Heart left ventricle (tissue), 16 donors: ENCODE measurements at regions not wholly inside any gene's neighbourhood (a gene's known extent, or its start where the extent isn't known, plus 50 kb on each side); places are given as distances from the start of the nearest gene placed in this dataset.

Experiments
- ATAC-seq, 4 donors: fragments of 200-7000 bp; cut with Tn5 transposase; one replicate each; pipeline ENCODE4 v1.9.1; 2020 to 2022; ENCODE audit warnings: moderate library complexity in 4 of 4, mild to moderate bottlenecking in 3 of 4, moderate number of reproducible peaks in 1 of 4
- DNase-seq, 5 donors: peaks; one replicate each; pipeline ENCODE4 v3.0.0-alpha.2; 2020
- H3K27ac ChIP-seq, 12 donors: fragments of 200-600 bp; sonication (generic) in 4 of 12; one replicate each; pipeline versions ENCODE4 v1.5.0 to v1.8.0; 2016 to 2022; ENCODE audit warnings: mild to moderate bottlenecking in 2 of 12
- H3K27me3 ChIP-seq, 9 donors: fragments of 200-600 bp; sonication (generic) in 2 of 9; one replicate each; pipeline versions ENCODE4 v1.5.1 to v1.8.0; 2016 to 2022; ENCODE audit warnings: mild to moderate bottlenecking in 3 of 9
- H3K36me3 ChIP-seq, 9 donors: fragments of 200-600 bp; sonication (generic) in 2 of 9; one replicate each; pipeline versions ENCODE4 v1.5.0 to v1.8.0; 2018 to 2022; ENCODE audit warnings: mild to moderate bottlenecking in 2 of 9
- H3K4me1 ChIP-seq, 12 donors: fragments of 200-600 bp; sonication (generic) in 4 of 12; one replicate each; pipeline versions ENCODE4 v1.5.0 to v1.8.0; 2016 to 2022; ENCODE audit warnings: mild to moderate bottlenecking in 3 of 12
- H3K4me3 ChIP-seq, 12 donors: fragments of 200-600 bp; sonication (generic) in 4 of 12; one replicate each; pipeline versions ENCODE4 v1.5.0 to v1.8.0; 2017 to 2022; ENCODE audit warnings: mild to moderate bottlenecking in 9 of 12, moderate library complexity in 4 of 12
- H3K9me3 ChIP-seq, 12 donors: fragments of 200-600 bp; sonication (generic) in 4 of 12; one replicate each; pipeline versions ENCODE4 v1.5.0 to v1.8.0; 2016 to 2022; ENCODE audit warnings: mild to moderate bottlenecking in 1 of 12
- POLR2A ChIP-seq, 2 donors: fragments of 450-650 bp; IDR thresholded peaks; one replicate each; pipeline ENCODE4 v1.6.1; 2017; ENCODE audit warnings: antibody characterized with exemption in 2 of 2, mild to moderate bottlenecking in 2 of 2, moderate library complexity in 2 of 2
- WGBS, 4 donors: extraction: QIAGEN DNeasy Blood & Tissue Kit in 2 of 4; methylation state at CpG; one replicate each; pipeline versions ENCODE4 v1.1.5 to v1.1.7; 2013 to 2018; 5-methylcytosine and 5-hydroxymethylcytosine counted together
- intact Hi-C, 10 donors: fragments of 100-400 bp; cut with DNase I; formaldehyde crosslinking; loops; one replicate each; pipeline versions ENCODE4 v1.11.1 to v1.14.2; 2022
- TF ChIP-seq, protein P1 (sequence below), 12 donors: fragments of 200-600 bp; sonication (generic) in 4 of 12; IDR thresholded peaks; one replicate each; pipeline versions ENCODE4 v1.5.0 to v1.8.0; 2018 to 2022; ENCODE audit warnings: antibody characterized with exemption in 12 of 12, mild to moderate bottlenecking in 5 of 12
- donor health status: ischemic (EF 13 %, LVEDD 7.1; RV severe dilation, severe dysfunction).
- donor health status: healthy with polysubstance abuse.
- donor health status: DM: no; HTN: yes; CAD: no.
- donor health status: DM: no; HTN: no; CAD: no.
- donor health status: ischemic (EF 25% LVEDD 6.9; RV normal size, moderate dysfunction).
- donor health status: ischemic (EF 25% LVEDD 5.7; RV mildly dilated, moderate dysfunction).
- donor health status: healthy.
- donor health status: DM: yes; HTN: yes; CAD: no.
- donor health status: ischemic (EF 35%, LVEDD 5.7; RV mildly dilated, moderate dysfunction).
- donor health status: nonischemic (EF 11% LVEDD 7.7; RV severe dilation, severe dysfunction).
- donor health status: DM: yes; HTN: yes; CAD: no.
- donor health status: PGD.
- donor health status: ischemic (EF 29% LVEDD 5.4; RV normal size, mild dysfunction).
- donor health status: nonischemic (EF 23%, LVEDD 6.1; RV moderate dilation, normal function).

DNA sequence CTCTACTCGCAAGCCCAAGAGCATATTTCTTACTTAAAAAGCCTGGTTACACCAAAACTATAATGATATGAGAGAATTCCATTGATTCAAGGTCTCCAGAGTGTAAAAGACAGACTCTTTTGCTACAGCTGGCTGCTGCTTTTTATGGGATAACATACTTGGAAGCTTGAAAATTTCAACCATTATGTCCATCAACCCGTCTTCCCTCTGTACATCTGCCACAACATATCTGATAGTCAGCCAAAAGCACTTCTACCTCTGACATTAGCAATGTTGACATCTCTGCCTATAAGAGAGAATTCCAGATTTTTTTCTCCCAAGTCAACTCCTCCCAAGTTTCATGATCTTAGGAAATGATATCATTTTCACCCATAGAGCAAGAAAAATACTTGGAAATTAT is 54.4 kb upstream of the IQCM start:
- intact Hi-C loops, result no loop called here
- H3K27me3 ChIP-seq, result no peaks in the 10 kb centered on the region
- DNase-seq, result no peak
- no peak overlapping the region for H3K4me3 ChIP-seq
- WGBS, 4 donors, result 72 to 77% (median 75%) methylated on average over 2 of the region's 2 CpGs
- H3K4me1 ChIP-seq, result no peaks in the 10 kb centered on the region
- TF ChIP-seq, protein P1, sequence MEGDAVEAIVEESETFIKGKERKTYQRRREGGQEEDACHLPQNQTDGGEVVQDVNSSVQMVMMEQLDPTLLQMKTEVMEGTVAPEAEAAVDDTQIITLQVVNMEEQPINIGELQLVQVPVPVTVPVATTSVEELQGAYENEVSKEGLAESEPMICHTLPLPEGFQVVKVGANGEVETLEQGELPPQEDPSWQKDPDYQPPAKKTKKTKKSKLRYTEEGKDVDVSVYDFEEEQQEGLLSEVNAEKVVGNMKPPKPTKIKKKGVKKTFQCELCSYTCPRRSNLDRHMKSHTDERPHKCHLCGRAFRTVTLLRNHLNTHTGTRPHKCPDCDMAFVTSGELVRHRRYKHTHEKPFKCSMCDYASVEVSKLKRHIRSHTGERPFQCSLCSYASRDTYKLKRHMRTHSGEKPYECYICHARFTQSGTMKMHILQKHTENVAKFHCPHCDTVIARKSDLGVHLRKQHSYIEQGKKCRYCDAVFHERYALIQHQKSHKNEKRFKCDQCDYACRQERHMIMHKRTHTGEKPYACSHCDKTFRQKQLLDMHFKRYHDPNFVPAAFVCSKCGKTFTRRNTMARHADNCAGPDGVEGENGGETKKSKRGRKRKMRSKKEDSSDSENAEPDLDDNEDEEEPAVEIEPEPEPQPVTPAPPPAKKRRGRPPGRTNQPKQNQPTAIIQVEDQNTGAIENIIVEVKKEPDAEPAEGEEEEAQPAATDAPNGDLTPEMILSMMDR (IDR thresholded peaks at IDR 0.05), result no peak
- no peak for TF ChIP-seq POLR2A (IDR thresholded peaks at IDR 0.05)
- no peaks in the 10 kb centered on the region for H3K36me3 ChIP-seq
- no peak overlapping the region for H3K27ac ChIP-seq
- H3K9me3 ChIP-seq, result peaks cover 0 to 4% (median 0%) of the 10 kb centered on the region in 12 donors
- ATAC-seq, result no peak

DNA sequence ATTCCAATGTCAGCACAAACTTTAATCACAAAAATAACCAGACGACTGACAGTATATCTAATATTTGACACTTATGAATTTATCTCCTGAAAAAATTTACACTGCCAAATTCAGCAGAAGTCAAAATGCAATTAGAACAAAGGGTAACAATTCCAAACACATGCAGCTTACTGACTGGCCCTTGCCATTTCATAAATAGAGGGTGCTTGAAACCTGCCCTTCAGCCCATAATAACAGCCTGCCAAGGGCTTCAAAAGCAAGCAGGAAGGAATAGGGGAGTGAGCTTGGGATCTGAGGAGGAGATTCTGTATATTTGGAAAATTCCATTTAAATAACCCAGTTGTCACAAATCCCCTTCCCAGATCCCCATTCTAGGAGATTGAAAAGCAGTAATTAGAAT is 66.1 kb upstream of the IQCM start:
- DNase-seq (no peak), ATAC-seq (peak in 3 of 4 donors; percentile 50 to 70 (median 59))
- WGBS, 4 donors, result 48 to 58% (median 52%) methylated on average over 1 of the region's 1 CpG
- Histone ChIP-seq H3K27me3 (no peaks in the 10 kb centered on the region), H3K36me3 (no peaks in the 10 kb centered on the region), H3K4me1 (peaks cover 0 to 13% (median 0%) of the 10 kb centered on the region in 12 donors), H3K27ac (peak overlapping the region in 3 of 12 donors; percentile 13 to 20 (median 14)), H3K9me3 (no peaks in the 10 kb centered on the region), H3K4me3 (no peak overlapping the region)
- intact Hi-C loops, result loop anchor here in 2 of 10 donors (5.0 to 10.0 kb wide), 2 partner anchors 89 to 167 kb away; no protein-coding TSS in a partner anchor
- no peak for TF ChIP-seq POLR2A (IDR thresholded peaks at IDR 0.05)
- TF ChIP-seq, protein P1 (IDR thresholded peaks at IDR 0.05), result no peak

DNA sequence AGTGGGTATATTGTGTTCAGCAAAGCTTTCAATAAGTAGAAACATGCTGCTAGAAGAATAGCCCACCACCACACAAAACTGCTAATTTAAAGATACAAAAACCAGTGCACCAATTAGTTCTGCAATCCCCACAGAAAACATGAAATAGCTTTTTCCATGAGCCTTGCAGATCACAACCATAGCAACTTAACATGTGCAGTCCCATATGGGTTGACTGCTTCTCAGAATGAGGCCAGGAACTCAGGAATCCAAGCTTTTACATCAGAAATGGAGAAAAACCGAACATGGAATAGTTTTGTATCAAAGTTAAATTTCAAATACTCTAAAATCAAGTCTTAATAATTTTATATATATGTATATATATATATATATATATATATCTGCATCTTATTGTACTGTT is 66.6 kb upstream of the IQCM start:
- Histone ChIP-seq H3K9me3 (no peaks in the 10 kb centered on the region), H3K27me3 (no peaks in the 10 kb centered on the region), H3K4me3 (no peak overlapping the region), H3K27ac (peak overlapping the region in 3 of 12 donors; percentile 13 to 20 (median 14)), H3K36me3 (no peaks in the 10 kb centered on the region), H3K4me1 (peaks cover 0 to 13% (median 0%) of the 10 kb centered on the region in 12 donors)
- DNase-seq, result no peak
- TF ChIP-seq, protein P1 (IDR thresholded peaks at IDR 0.05), result no peak
- TF ChIP-seq POLR2A (IDR thresholded peaks at IDR 0.05), result no peak
- intact Hi-C loops, result loop anchor here in 2 of 10 donors (5.0 to 10.0 kb wide), 2 partner anchors 90 to 167 kb away; no protein-coding TSS in a partner anchor
- 71 to 80% (median 78%) methylated on average over 1 of the region's 1 CpG for WGBS, 4 donors
- no peak for ATAC-seq

DNA sequence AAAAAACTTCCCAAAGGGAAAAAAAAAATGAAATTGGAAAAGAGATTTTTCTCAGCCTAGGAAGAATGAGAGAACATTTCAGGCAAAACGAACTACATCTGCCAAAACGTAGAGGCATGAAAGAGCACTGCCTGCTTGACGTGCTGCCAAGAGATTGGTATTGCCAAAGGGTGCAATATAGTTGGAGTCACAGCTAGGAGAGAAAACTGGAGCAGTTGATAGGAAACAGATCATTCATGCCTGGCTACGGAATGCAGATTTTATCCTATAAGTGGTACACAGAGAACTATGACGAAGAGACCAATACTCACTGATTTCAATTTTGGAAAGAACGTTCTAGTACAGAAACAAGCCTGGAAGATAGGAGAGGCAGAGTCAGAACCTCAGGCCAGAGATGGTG is 68.4 kb upstream of the IQCM start:
- no peaks in the 10 kb centered on the region for H3K27me3 ChIP-seq
- no peak for TF ChIP-seq POLR2A (IDR thresholded peaks at IDR 0.05)
- TF ChIP-seq, protein P1 (IDR thresholded peaks at IDR 0.05), result no peak
- peaks cover 0 to 13% (median 0%) of the 10 kb centered on the region in 12 donors for H3K4me1 ChIP-seq
- WGBS, 4 donors, result 29 to 42% (median 33%) methylated on average over 6 of the region's 6 CpGs
- peak; percentile 69 to 92 (median 85) for ATAC-seq
- intact Hi-C loops, result loop anchor here in 2 of 10 donors (5.0 to 10.0 kb wide), 2 partner anchors 92 to 169 kb away; no protein-coding TSS in a partner anchor
- no peaks in the 10 kb centered on the region for H3K36me3 ChIP-seq
- peak in 4 of 5 donors; percentile 14 to 64 (median 46) for DNase-seq
- no peak overlapping the region for H3K4me3 ChIP-seq
- peak overlapping the region in 1 of 12 donors; percentile 4 for H3K27ac ChIP-seq
- no peaks in the 10 kb centered on the region for H3K9me3 ChIP-seq
